ENCODE measurements at regions not wholly inside any gene's neighbourhood (a gene's known extent, or its start where the extent isn't known, plus 50 kb on each side); places are given as distances from the start of the nearest gene placed in this dataset.

- H3K4me3 ChIP-seq: no peak overlapping the region
- H3K9me3 ChIP-seq (ENCODE audit: low read depth): no peaks in the 10 kb centered on the region
- no peaks in the 10 kb centered on the region for H3K4me1 ChIP-seq (ENCODE audit: low read depth)
- TF ChIP-seq CTCF (IDR thresholded peaks at IDR 0.05; ENCODE audit: low read depth, low read length): no peak
- no peaks in the 10 kb centered on the region for H3K36me3 ChIP-seq
- no peak overlapping the region for H3K27ac ChIP-seq
- H3K27me3 ChIP-seq: peaks cover 27% of the 10 kb centered on the region
- DNase-seq (ENCODE audit: low read depth in 1 of 2, low spot score in 1 of 2): no peak
These were observed 146.2 kb upstream of the SYN3 start for GRCh38 chr22:33204408-33204807.

DNA sequence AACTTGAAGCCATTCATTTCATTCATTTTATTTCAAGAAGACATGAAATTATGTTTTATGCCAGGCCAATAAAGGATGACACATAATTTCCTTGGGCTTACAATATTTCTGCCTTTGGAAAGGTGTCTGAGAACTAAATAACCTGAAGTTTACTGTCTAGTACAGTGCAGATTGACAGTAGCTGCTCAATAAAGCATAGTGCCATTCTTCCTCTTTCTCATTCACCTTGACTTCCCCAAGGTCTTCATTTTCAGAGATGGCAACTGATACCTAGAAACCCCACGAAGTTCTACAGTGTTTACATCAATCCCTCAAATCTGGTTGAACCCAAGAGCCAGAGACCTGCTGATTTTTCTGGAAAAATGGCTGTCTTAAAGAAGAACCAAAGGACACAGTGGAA, 144.3 kb upstream of the SYN3 start:
- peaks cover 27% of the 10 kb centered on the region for H3K27me3 ChIP-seq
- TF ChIP-seq CTCF (IDR thresholded peaks at IDR 0.05; ENCODE audit: low read depth, low read length): no peak

GRCh38 chr22:33194529-33195077, 136.4 kb upstream of the SYN3 start:
- Histone ChIP-seq H3K9me3 (ENCODE audit: low read depth) (no peaks in the 10 kb centered on the region), H3K4me3 (no peak overlapping the region), H3K36me3 (no peaks in the 10 kb centered on the region), H3K27me3 (peaks cover 5% of the 10 kb centered on the region), H3K4me1 (ENCODE audit: low read depth) (no peaks in the 10 kb centered on the region), H3K27ac (no peak overlapping the region)
- no peak for DNase-seq (ENCODE audit: low read depth in 1 of 2, low spot score in 1 of 2)
- no peak for TF ChIP-seq CTCF (IDR thresholded peaks at IDR 0.05; ENCODE audit: low read depth, low read length)

More for the DNA sequence above, 144.3 kb upstream of the SYN3 start:
- H3K9me3 ChIP-seq (ENCODE audit: low read depth): no peaks in the 10 kb centered on the region
- DNase-seq (ENCODE audit: low read depth in 1 of 2, low spot score in 1 of 2): no peak
- no peaks in the 10 kb centered on the region for H3K36me3 ChIP-seq
- H3K27ac ChIP-seq: no peak overlapping the region
- H3K4me3 ChIP-seq: no peak overlapping the region
- no peaks in the 10 kb centered on the region for H3K4me1 ChIP-seq (ENCODE audit: low read depth)

DNA sequence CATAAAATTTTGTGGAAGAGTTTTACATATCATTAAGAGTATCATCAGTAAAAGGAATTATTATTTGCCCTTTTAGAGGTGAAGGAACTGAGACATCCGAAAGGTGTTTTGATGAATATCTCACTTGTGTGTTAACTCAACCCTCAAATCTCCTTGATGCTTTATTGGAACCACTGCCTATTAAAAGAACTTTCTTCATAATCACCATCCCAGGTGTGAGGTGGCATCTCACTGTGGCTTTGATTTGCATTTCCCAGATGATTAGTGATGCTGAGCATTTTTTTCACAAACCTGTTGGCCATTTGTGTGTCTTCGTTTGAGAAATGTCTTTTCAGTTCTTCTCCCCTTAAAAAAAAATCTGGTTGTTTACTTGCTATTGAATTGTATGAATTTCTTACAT, 134.0 kb upstream of the SYN3 start:
- no peak for TF ChIP-seq CTCF (IDR thresholded peaks at IDR 0.05; ENCODE audit: low read depth, low read length)
- no peaks in the 10 kb centered on the region for H3K4me1 ChIP-seq (ENCODE audit: low read depth)
- no peaks in the 10 kb centered on the region for H3K36me3 ChIP-seq
- no peak overlapping the region for H3K4me3 ChIP-seq
- no peak for DNase-seq (ENCODE audit: low read depth in 1 of 2, low spot score in 1 of 2)
- no peaks in the 10 kb centered on the region for H3K9me3 ChIP-seq (ENCODE audit: low read depth)
- H3K27me3 ChIP-seq: peaks cover 5% of the 10 kb centered on the region
- H3K27ac ChIP-seq: no peak overlapping the region

- Histone ChIP-seq H3K9me3 (ENCODE audit: low read depth) (no peaks in the 10 kb centered on the region), H3K4me1 (ENCODE audit: low read depth) (no peaks in the 10 kb centered on the region), H3K27me3 (peaks cover 5% of the 10 kb centered on the region), H3K4me3 (no peak overlapping the region), H3K27ac (no peak overlapping the region), H3K36me3 (no peaks in the 10 kb centered on the region)
- no peak for TF ChIP-seq CTCF (IDR thresholded peaks at IDR 0.05; ENCODE audit: low read depth, low read length)
- peak in 1 of 2 donors; percentile 1 for DNase-seq (ENCODE audit: low read depth in 1 of 2, low spot score in 1 of 2)
These were observed 130.1 kb upstream of the SYN3 start for GRCh38 chr22:33188326-33188725.

DNA sequence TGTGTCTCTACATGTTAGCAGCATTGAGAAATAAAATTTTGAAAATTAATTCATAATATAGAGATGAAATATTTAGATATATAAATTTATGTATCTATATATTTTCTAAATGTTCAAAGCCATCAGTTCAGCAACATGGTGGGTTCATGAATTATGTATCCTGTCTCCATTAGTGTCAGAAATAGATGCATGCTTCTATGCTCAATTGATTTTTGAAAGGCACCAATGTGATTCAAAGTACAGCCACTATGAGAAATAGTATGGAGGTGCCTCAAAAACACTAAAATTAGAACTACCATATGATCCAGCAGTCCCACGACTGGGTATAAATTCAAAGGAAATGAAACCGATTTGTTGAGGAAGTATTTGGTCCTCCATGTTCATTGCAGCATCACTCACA, 128.6 kb upstream of the SYN3 start:
- H3K27me3 ChIP-seq: peaks cover 5% of the 10 kb centered on the region
- H3K4me3 ChIP-seq: no peak overlapping the region
- no peak overlapping the region for H3K27ac ChIP-seq
- no peak for TF ChIP-seq CTCF (IDR thresholded peaks at IDR 0.05; ENCODE audit: low read depth, low read length)
- H3K4me1 ChIP-seq (ENCODE audit: low read depth): no peaks in the 10 kb centered on the region
- no peaks in the 10 kb centered on the region for H3K36me3 ChIP-seq
- H3K9me3 ChIP-seq (ENCODE audit: low read depth): no peaks in the 10 kb centered on the region
- DNase-seq (ENCODE audit: low read depth in 1 of 2, low spot score in 1 of 2): no peak

All from cardiac muscle cell (in vitro differentiated cells and primary cell).